Caco-2 (cell line): ENCODE measurements at regions not wholly inside any gene's neighbourhood (a gene's known extent, or its start where the extent isn't known, plus 50 kb on each side); places are given as distances from the start of the nearest gene placed in this dataset.

Source experiments
- BruUV-seq: library from RNA; stranded (reverse); fragments of 400-500 nt; replicated peaks from 2 replicates; lab custom pipeline; 2021; lab: Mats Ljungman, UMichigan
- CTCF ChIA-PET: fragments of 300-600 bp; sonication (Branson Sonifier 250); formaldehyde crosslinking; loops from one replicate; lab custom pipeline; 2022; ENCODE audit warnings: antibody characterized with exemption; lab: Charles Lee
- POLR2A ChIA-PET: fragments of 300-600 bp; sonication (Branson Sonifier 250); formaldehyde crosslinking; loops from one replicate; lab custom pipeline; 2022; ENCODE audit warnings: antibody characterized with exemption; lab: Charles Lee
- DNase-seq, 2 experiments: peaks; one replicate each; pipeline versions ENCODE4 v3.0.0 to v3.0.0-alpha.2; 2020 to 2022
- H3K27me3 ChIP-seq: replicated peaks from 2 replicates; pipeline ENCODE4 v1.6.0; 2011; ENCODE audit warnings: low read length; ENCODE audit not compliant: control insufficient read depth, insufficient read depth
- H3K36me3 ChIP-seq: 2 replicates; pipeline ENCODE4 v1.5.1; 2011; ENCODE audit warnings: low read length; ENCODE audit not compliant: control insufficient read depth, insufficient read depth
- H3K4me1 ChIP-seq: fragments of 250-450 bp; sonication (Bioruptor Pico); 2 replicates; pipeline ENCODE4 v1.5.1; 2020; ENCODE audit warnings: mild to moderate bottlenecking
- H3K4me3 ChIP-seq: 2 replicates; pipeline ENCODE4 v1.5.1; 2011; ENCODE audit warnings: low read depth, mild to moderate bottlenecking, control low read depth, low read length
- H3K9me3 ChIP-seq: fragments of 250-450 bp; sonication (Bioruptor Pico); 2 replicates; pipeline ENCODE4 v1.5.1; 2020; ENCODE audit warnings: mild to moderate bottlenecking, moderate library complexity
- H3K27ac Mint-ChIP-seq: one replicate; pipeline ENCODE4 v1.8.0; 2022; ENCODE audit warnings: mixed read lengths; ENCODE audit not compliant: unreplicated experiment
- H3K27me3 Mint-ChIP-seq: one replicate; pipeline ENCODE4 v1.8.0; 2022; ENCODE audit warnings: mixed read lengths; ENCODE audit not compliant: insufficient read depth, unreplicated experiment
- H3K36me3 Mint-ChIP-seq: one replicate; pipeline ENCODE4 v1.8.0; 2022; ENCODE audit warnings: mild to moderate bottlenecking, mixed read lengths; ENCODE audit not compliant: insufficient read depth, unreplicated experiment
- H3K4me1 Mint-ChIP-seq: one replicate; pipeline ENCODE4 v1.8.0; 2022; ENCODE audit warnings: low read depth, mixed read lengths; ENCODE audit not compliant: unreplicated experiment
- H3K4me3 Mint-ChIP-seq: one replicate; pipeline ENCODE4 v1.8.0; 2022; ENCODE audit warnings: mild to moderate bottlenecking, moderate library complexity, mixed read lengths; ENCODE audit not compliant: unreplicated experiment
- H3K9me3 Mint-ChIP-seq: one replicate; pipeline ENCODE4 v1.8.0; 2022; ENCODE audit warnings: mixed read lengths; ENCODE audit not compliant: unreplicated experiment
- CTCF ChIP-seq, 2 experiments: fragments of 200-600 bp in 1 of 2; IDR thresholded peaks; 1 replicate in 1 of 2; 2 replicates in 1 of 2; pipeline versions ENCODE4 v1.5.1 to v1.8.0; 2011 to 2022; ENCODE audit warnings: antibody characterized with exemption in 1 of 2, control low read depth in 1 of 2, inconsistent platforms in 1 of 2, low read depth in 1 of 2, low read length in 1 of 2, mild to moderate bottlenecking in 1 of 2, moderate library complexity in 1 of 2; ENCODE audit not compliant: insufficient read depth in 1 of 2, severe bottlenecking in 1 of 2, unreplicated experiment in 1 of 2
- intact Hi-C: fragments of 100-400 bp; cut with micrococcal nuclease; formaldehyde crosslinking; loops from one replicate; pipeline ENCODE4 v1.10.0; 2022; ENCODE audit not compliant: unreplicated experiment

GRCh38 chr5:108524564-108524963 is 142.7 kb upstream of the FBXL17 start:
- H3K27me3 Mint-ChIP-seq: no peaks in the 10 kb centered on the region
- no peak overlapping the region for H3K4me3 ChIP-seq
- POLR2A ChIA-PET: no interaction called here
- CTCF ChIA-PET: interaction anchor here (0.6 kb wide), 1 partner anchor 114 kb away, joined by 10 read pairs; no protein-coding TSS in a partner anchor
- BruUV-seq: no TSS peak
- TF ChIP-seq CTCF (IDR thresholded peaks at IDR 0.05; ENCODE audit: insufficient read depth in 1 of 2, low read depth in 1 of 2, low read length in 1 of 2, severe bottlenecking in 1 of 2, unreplicated experiment in 1 of 2): no peak
- no peak overlapping the region for H3K4me3 Mint-ChIP-seq
- no peaks in the 10 kb centered on the region for H3K4me1 ChIP-seq
- H3K9me3 Mint-ChIP-seq: peaks cover 30% of the 10 kb centered on the region
- no peaks in the 10 kb centered on the region for H3K36me3 Mint-ChIP-seq
- H3K4me1 Mint-ChIP-seq: no peaks in the 10 kb centered on the region
- H3K9me3 ChIP-seq: peaks cover 11% of the 10 kb centered on the region
- no peaks in the 10 kb centered on the region for H3K27me3 ChIP-seq
- no peaks in the 10 kb centered on the region for H3K36me3 ChIP-seq
- no peak for DNase-seq
- intact Hi-C loops: loop anchor here (5.0 kb wide), 2 partner anchors 53 to 223 kb away; partner anchors contain the start of gene FER
- no peak overlapping the region for H3K27ac Mint-ChIP-seq

GRCh38 chr5:108523360-108523759 is 141.5 kb upstream of the FBXL17 start:
- ChIA-PET POLR2A (no interaction called here), CTCF (no interaction called here)
- Histone ChIP-seq H3K36me3 (no peaks in the 10 kb centered on the region), H3K27me3 (no peaks in the 10 kb centered on the region), H3K9me3 (peaks cover 6% of the 10 kb centered on the region), H3K4me1 (peaks cover 3% of the 10 kb centered on the region), H3K4me3 (no peak overlapping the region)
- Mint-ChIP-seq H3K27me3 (no peaks in the 10 kb centered on the region), H3K27ac (no peak overlapping the region), H3K4me1 (peaks cover 5% of the 10 kb centered on the region), H3K36me3 (no peaks in the 10 kb centered on the region), H3K9me3 (peaks cover 24% of the 10 kb centered on the region), H3K4me3 (no peak overlapping the region)
- intact Hi-C loops: loop anchor here (2.0 to 5.0 kb wide), 3 partner anchors 54 to 224 kb away; partner anchors contain the start of gene FER
- DNase-seq: no peak
- BruUV-seq: no TSS peak
- no peak for TF ChIP-seq CTCF (IDR thresholded peaks at IDR 0.05; ENCODE audit: insufficient read depth in 1 of 2, low read depth in 1 of 2, low read length in 1 of 2, severe bottlenecking in 1 of 2, unreplicated experiment in 1 of 2)

GRCh38 chr5:108521841-108522506 is 140.1 kb upstream of the FBXL17 start:
- Histone ChIP-seq H3K36me3 (no peaks in the 10 kb centered on the region), H3K27me3 (no peaks in the 10 kb centered on the region), H3K9me3 (0 out of 2 replicates have a peak, but pooled peaks cover under 1% of the 10 kb centered on the region), H3K4me1 (peaks cover 8% of the 10 kb centered on the region), H3K4me3 (no peak overlapping the region)
- Mint-ChIP-seq H3K4me1 (peaks cover 12% of the 10 kb centered on the region), H3K27ac (no peak overlapping the region), H3K36me3 (no peaks in the 10 kb centered on the region), H3K4me3 (no peak overlapping the region), H3K27me3 (no peaks in the 10 kb centered on the region), H3K9me3 (peaks cover 24% of the 10 kb centered on the region)
- POLR2A ChIA-PET: no interaction called here
- intact Hi-C loops: loop anchor here (1.0 to 5.0 kb wide), 5 partner anchors 41 to 225 kb away; partner anchors contain the start of gene FER
- no TSS peak for BruUV-seq
- peak; percentile 71 for TF ChIP-seq CTCF (IDR thresholded peaks at IDR 0.05; ENCODE audit: insufficient read depth in 1 of 2, low read depth in 1 of 2, low read length in 1 of 2, severe bottlenecking in 1 of 2, unreplicated experiment in 1 of 2)
- DNase-seq: peak in 1 of 2 experiments; percentile 66
- CTCF ChIA-PET: no interaction called here
